Tibial artery (tissue), 4 donors: ENCODE measurements at regions not wholly inside any gene's neighbourhood (a gene's known extent, or its start where the extent isn't known, plus 50 kb on each side); places are given as distances from the start of the nearest gene placed in this dataset.
"Not testable (repeated sequence)": the region's sequence is repeated elsewhere in the genome, so short reads cannot be mapped to it uniquely, and the experiment has no call there.

Source experiments
- DNase-seq, 2 donors: peaks; one replicate each; pipeline ENCODE4 v3.0.0-alpha.2; 2019
- H3K27ac ChIP-seq, 2 donors: fragments of 200-600 bp; sonication (generic) in 1 of 2; 1 replicate in 1 of 2; 2 replicates in 1 of 2; pipeline ENCODE4 v1.5.1; 2018 to 2019; ENCODE audit warnings: mild to moderate bottlenecking in 1 of 2
- H3K27me3 ChIP-seq, 2 donors: fragments of 200-600 bp; sonication (generic) in 1 of 2; one replicate each; pipeline versions ENCODE4 v1.5.1 to v1.6.0; 2016 to 2019
- H3K36me3 ChIP-seq, 3 donors: fragments of 200-600 bp; sonication (generic) in 2 of 3; one replicate each; pipeline ENCODE4 v1.5.1; 2016 to 2019; ENCODE audit warnings: mild to moderate bottlenecking in 2 of 3
- H3K4me1 ChIP-seq, 4 donors: fragments of 200-600 bp; sonication (generic) in 2 of 4; 1 replicate in 3 of 4; 2 replicates in 1 of 4; pipeline ENCODE4 v1.5.1; 2016 to 2019
- H3K4me3 ChIP-seq, 2 donors: fragments of 200-600 bp; sonication (generic) in 1 of 2; 1 replicate in 1 of 2; 2 replicates in 1 of 2; pipeline ENCODE4 v1.5.1; 2018 to 2019; ENCODE audit warnings: mild to moderate bottlenecking in 2 of 2
- H3K9me3 ChIP-seq, 3 donors: fragments of 200-600 bp; sonication (generic) in 1 of 3; one replicate each; pipeline ENCODE4 v1.5.1; 2016 to 2019
- intact Hi-C: fragments of 100-400 bp; cut with DNase I; formaldehyde crosslinking; loops from one replicate; pipeline ENCODE4 v1.15.0; 2023; ENCODE audit warnings: low total_unique reads
- TF ChIP-seq, protein P1 (sequence below), 2 experiments: fragments of 200-600 bp in 1 of 2; fragments of 450-650 bp in 1 of 2; IDR thresholded peaks; one replicate each; pipeline ENCODE4 v1.5.1; 2017 to 2019; ENCODE audit warnings: antibody characterized with exemption in 2 of 2, mild to moderate bottlenecking in 1 of 2, moderate library complexity in 1 of 2

GRCh38 chrY:12212394-12212793 is 488.6 kb upstream of the USP9Y start:
- Histone ChIP-seq H3K4me1 (no peaks in the 10 kb centered on the region), H3K4me3 (no peak overlapping the region), H3K27ac (no peak overlapping the region), H3K36me3 (no peaks in the 10 kb centered on the region), H3K27me3 (no peaks in the 10 kb centered on the region), H3K9me3 (no peaks in the 10 kb centered on the region)
- intact Hi-C loops, result no loop called here
- TF ChIP-seq, protein P1, sequence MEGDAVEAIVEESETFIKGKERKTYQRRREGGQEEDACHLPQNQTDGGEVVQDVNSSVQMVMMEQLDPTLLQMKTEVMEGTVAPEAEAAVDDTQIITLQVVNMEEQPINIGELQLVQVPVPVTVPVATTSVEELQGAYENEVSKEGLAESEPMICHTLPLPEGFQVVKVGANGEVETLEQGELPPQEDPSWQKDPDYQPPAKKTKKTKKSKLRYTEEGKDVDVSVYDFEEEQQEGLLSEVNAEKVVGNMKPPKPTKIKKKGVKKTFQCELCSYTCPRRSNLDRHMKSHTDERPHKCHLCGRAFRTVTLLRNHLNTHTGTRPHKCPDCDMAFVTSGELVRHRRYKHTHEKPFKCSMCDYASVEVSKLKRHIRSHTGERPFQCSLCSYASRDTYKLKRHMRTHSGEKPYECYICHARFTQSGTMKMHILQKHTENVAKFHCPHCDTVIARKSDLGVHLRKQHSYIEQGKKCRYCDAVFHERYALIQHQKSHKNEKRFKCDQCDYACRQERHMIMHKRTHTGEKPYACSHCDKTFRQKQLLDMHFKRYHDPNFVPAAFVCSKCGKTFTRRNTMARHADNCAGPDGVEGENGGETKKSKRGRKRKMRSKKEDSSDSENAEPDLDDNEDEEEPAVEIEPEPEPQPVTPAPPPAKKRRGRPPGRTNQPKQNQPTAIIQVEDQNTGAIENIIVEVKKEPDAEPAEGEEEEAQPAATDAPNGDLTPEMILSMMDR (IDR thresholded peaks at IDR 0.05), result no peak
- no peak for DNase-seq

DNA sequence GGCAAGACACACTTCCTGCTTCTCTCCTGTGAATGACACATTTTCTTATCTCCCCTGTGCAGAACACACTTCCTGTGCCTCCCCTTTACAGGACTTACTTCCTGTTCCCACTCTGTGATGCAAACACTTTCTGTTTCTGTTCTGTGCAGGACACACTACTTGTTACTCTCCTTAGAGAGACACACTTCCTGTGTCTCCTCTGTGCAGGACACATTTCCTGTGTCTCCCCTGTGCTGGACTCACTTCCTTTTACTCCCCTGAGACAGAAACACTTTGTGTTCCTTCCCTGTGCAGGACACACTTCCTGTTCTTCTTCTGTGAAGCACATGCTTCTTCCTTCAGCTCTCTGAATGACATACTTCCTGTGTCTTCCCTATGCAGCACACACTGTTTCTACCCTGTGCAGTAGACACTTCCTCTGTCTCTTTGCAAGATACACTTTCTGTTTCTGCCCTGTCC is 485.4 kb upstream of the USP9Y start:
- DNase-seq, result no peak
- no peaks in the 10 kb centered on the region for H3K4me1 ChIP-seq
- H3K9me3 ChIP-seq, result no peaks in the 10 kb centered on the region
- no peak overlapping the region for H3K4me3 ChIP-seq
- intact Hi-C loops, result no loop called here
- TF ChIP-seq, protein P1 (IDR thresholded peaks at IDR 0.05), result no peak
- no peaks in the 10 kb centered on the region for H3K27me3 ChIP-seq
- H3K27ac ChIP-seq, result no peak overlapping the region
- no peaks in the 10 kb centered on the region for H3K36me3 ChIP-seq

DNA sequence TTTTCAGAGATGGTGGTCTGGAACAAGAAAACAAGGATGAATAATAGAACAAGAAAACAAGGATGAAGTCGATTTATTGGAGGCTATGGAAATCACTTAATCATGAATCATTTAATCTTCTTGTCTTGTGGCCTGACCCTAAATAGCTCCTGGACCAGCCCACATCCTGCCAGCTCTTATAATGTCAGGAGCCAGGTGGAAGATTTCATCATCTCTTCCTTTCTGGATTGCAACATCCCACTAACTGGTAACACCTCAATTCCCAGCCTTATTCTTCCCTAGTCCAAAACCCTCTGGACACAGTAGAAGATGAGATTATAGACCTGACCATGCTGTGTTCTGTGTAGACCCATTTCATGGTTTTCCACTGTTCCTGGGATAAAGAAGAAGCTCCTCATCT is 470.1 kb upstream of the USP9Y start:
- intact Hi-C loops, result no loop called here
- Histone ChIP-seq H3K9me3 (no peaks in the 10 kb centered on the region), H3K36me3 (no peaks in the 10 kb centered on the region), H3K27me3 (no peaks in the 10 kb centered on the region), H3K4me1 (no peaks in the 10 kb centered on the region), H3K27ac (no peak overlapping the region), H3K4me3 (no peak overlapping the region)
- DNase-seq, result no peak
- TF ChIP-seq, protein P1 (IDR thresholded peaks at IDR 0.05), result no peak

GRCh38 chrY:12236399-12236798 is 464.6 kb upstream of the USP9Y start:
- no peaks in the 10 kb centered on the region for H3K36me3 ChIP-seq
- no peaks in the 10 kb centered on the region for H3K9me3 ChIP-seq
- TF ChIP-seq, protein P1 (IDR thresholded peaks at IDR 0.05), result no peak
- no peaks in the 10 kb centered on the region for H3K27me3 ChIP-seq
- no peaks in the 10 kb centered on the region for H3K4me1 ChIP-seq
- intact Hi-C loops, result no loop called here
- H3K4me3 ChIP-seq, result no peak overlapping the region
- no peak for DNase-seq
- no peak overlapping the region for H3K27ac ChIP-seq

DNA sequence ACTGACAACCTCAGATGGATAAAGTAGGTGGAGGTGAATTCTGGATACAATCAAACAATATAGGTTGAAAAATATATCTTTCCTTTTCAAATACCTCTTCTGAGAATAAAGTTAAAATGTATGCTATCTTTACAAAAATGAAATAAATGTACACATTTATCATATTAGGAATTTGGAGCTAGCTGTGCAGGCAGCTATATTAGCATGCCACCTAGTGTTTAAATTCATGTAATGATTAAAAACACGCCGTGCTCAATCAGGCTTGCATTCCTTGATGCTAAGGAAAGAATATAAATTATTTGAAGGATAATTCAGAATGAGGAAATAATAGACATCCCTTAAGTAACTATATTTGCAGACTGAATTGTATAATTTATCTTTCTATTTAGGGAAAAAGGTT is 460.7 kb upstream of the USP9Y start:
- H3K9me3 ChIP-seq, H3K27ac ChIP-seq, H3K4me1 ChIP-seq, intact Hi-C loops, H3K36me3 ChIP-seq, H3K27me3 ChIP-seq, H3K4me3 ChIP-seq, DNase-seq: not testable (repeated sequence)

DNA sequence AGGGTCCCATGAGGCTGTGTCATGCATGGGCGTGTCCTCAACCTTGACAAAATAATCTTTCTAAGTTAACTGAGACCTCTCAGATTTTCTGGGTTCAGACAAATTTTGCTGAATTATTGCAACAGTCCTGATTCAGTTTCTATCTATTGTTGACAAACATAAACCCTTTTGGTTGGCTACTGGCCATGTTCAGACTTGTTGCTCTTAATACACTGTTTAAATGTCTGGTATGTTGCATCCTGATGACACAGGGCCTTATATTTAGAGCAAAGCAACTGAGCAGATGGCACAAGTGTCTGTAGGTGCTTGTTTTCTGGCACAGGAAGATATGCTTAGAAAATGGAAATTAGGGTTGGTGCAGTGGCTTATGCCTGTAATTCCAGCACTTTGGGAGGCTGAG is 456.9 kb upstream of the USP9Y start:
- Histone ChIP-seq H3K27me3 (no peaks in the 10 kb centered on the region), H3K36me3 (no peaks in the 10 kb centered on the region), H3K9me3 (no peaks in the 10 kb centered on the region), H3K27ac (no peak overlapping the region), H3K4me1 (no peaks in the 10 kb centered on the region), H3K4me3 (no peak overlapping the region)
- intact Hi-C loops, result no loop called here
- TF ChIP-seq, protein P1 (IDR thresholded peaks at IDR 0.05), result no peak
- no peak for DNase-seq
